ENCODE measurements at regions not wholly inside any gene's neighbourhood (a gene's known extent, or its start where the extent isn't known, plus 50 kb on each side); places are given as distances from the start of the nearest gene placed in this dataset.
"Not testable (repeated sequence)": the region's sequence is repeated elsewhere in the genome, so short reads cannot be mapped to it uniquely, and the experiment has no call there.

- no peak for DNase-seq (ENCODE audit: low spot score)
These were observed 509.2 kb upstream of the CHD1 start for GRCh38 chr5:99437986-99438385.

- DNase-seq (ENCODE audit: low spot score), result not testable (repeated sequence)
These were observed 494.6 kb upstream of the CHD1 start for GRCh38 chr5:99423396-99423795.

GRCh38 chr5:99418640-99419039, 489.8 kb upstream of the CHD1 start:
- DNase-seq (ENCODE audit: low spot score), result not testable (repeated sequence)

- not testable (repeated sequence) for DNase-seq (ENCODE audit: low spot score)
These were observed 481.6 kb upstream of the CHD1 start for GRCh38 chr5:99410386-99410785.

GRCh38 chr5:99404764-99405302, 476.0 kb upstream of the CHD1 start:
- DNase-seq (ENCODE audit: low spot score), result not testable (repeated sequence)

- not testable (repeated sequence) for DNase-seq (ENCODE audit: low spot score)
These were observed 471.8 kb upstream of the CHD1 start for GRCh38 chr5:99400571-99400970.

GRCh38 chr5:99398976-99399375, 470.2 kb upstream of the CHD1 start:
- no peak for DNase-seq (ENCODE audit: low spot score)

- DNase-seq (ENCODE audit: low spot score), result no peak
These were observed 457.7 kb upstream of the CHD1 start for GRCh38 chr5:99386406-99387077.

- no peak for DNase-seq (ENCODE audit: low spot score)
These were observed 450.4 kb upstream of the CHD1 start for GRCh38 chr5:99379187-99379586.

- DNase-seq (ENCODE audit: low spot score), result no peak
These were observed 449.6 kb upstream of the CHD1 start for GRCh38 chr5:99378443-99378842.

GRCh38 chr5:99369797-99370593, 441.2 kb upstream of the CHD1 start:
- no peak for DNase-seq (ENCODE audit: low spot score)

- DNase-seq (ENCODE audit: low spot score), result no peak
These were observed 439.9 kb upstream of the CHD1 start for GRCh38 chr5:99368726-99369125.

- DNase-seq (ENCODE audit: low spot score), result no peak
These were observed 427.1 kb upstream of the CHD1 start for GRCh38 chr5:99355881-99356280.

GRCh38 chr5:99349787-99350186, 421.0 kb upstream of the CHD1 start:
- no peak for DNase-seq (ENCODE audit: low spot score)

- no peak for DNase-seq (ENCODE audit: low spot score)
These were observed 419.8 kb upstream of the CHD1 start for GRCh38 chr5:99348597-99348996.

- DNase-seq (ENCODE audit: low spot score), result not testable (repeated sequence)
These were observed 411.0 kb upstream of the CHD1 start for GRCh38 chr5:99339758-99340157.

- DNase-seq (ENCODE audit: low spot score), result no peak
These were observed 406.1 kb upstream of the CHD1 start for GRCh38 chr5:99334936-99335335.

- no peak for DNase-seq (ENCODE audit: low spot score)
These were observed 402.3 kb upstream of the CHD1 start for GRCh38 chr5:99331061-99331460.

GRCh38 chr5:99320436-99320835, 391.6 kb upstream of the CHD1 start:
- no peak for DNase-seq (ENCODE audit: low spot score)

- no peak for DNase-seq (ENCODE audit: low spot score)
These were observed 388.3 kb upstream of the CHD1 start for GRCh38 chr5:99317136-99317535.

- DNase-seq (ENCODE audit: low spot score), result no peak
These were observed 387.7 kb upstream of the CHD1 start for GRCh38 chr5:99316484-99316883.

- no peak for DNase-seq (ENCODE audit: low spot score)
These were observed 386.8 kb upstream of the CHD1 start for GRCh38 chr5:99315413-99316183.

GRCh38 chr5:99314721-99315120, 385.9 kb upstream of the CHD1 start:
- no peak for DNase-seq (ENCODE audit: low spot score)
